HG02852 (cell line): ENCODE measurements at regions not wholly inside any gene's neighbourhood (a gene's known extent, or its start where the extent isn't known, plus 50 kb on each side); places are given as distances from the start of the nearest gene placed in this dataset.
A peak's percentile ranks its signal among the peaks of the same experiment; 100 is the strongest.

ENCODE experiments used
- ATAC-seq: cut with Tn5 transposase; IDR thresholded peaks from one replicate; pipeline ENCODE4 v1.9.1; 2021; ENCODE audit warnings: mild to moderate bottlenecking, moderate library complexity; ENCODE audit not compliant: unreplicated experiment

DNA sequence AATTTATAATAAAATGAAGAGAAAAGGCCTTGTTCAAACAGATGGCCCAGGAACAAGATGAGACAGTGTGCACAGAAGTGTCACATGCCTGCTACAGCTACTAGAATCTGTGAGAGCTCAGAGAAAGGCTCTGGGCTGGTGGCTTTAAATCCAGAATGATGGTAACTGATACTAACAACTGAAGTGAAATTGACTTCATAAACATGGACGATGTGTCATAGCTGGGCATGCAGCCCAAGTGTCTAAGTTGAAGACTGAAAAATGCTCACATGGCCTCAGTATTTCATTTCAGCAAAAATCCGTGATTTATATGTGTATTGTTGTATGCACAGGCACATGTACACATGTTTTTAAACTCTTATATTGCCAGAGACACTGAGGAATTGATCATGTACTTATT, 208.3 kb upstream of the RUNX1 start:
- ATAC-seq = no peak

- ATAC-seq = no peak
These were observed 207.4 kb upstream of the RUNX1 start for GRCh38 chr21:35256468-35256988.

- no peak for ATAC-seq
These were observed 205.7 kb upstream of the RUNX1 start for GRCh38 chr21:35254765-35255138.

DNA sequence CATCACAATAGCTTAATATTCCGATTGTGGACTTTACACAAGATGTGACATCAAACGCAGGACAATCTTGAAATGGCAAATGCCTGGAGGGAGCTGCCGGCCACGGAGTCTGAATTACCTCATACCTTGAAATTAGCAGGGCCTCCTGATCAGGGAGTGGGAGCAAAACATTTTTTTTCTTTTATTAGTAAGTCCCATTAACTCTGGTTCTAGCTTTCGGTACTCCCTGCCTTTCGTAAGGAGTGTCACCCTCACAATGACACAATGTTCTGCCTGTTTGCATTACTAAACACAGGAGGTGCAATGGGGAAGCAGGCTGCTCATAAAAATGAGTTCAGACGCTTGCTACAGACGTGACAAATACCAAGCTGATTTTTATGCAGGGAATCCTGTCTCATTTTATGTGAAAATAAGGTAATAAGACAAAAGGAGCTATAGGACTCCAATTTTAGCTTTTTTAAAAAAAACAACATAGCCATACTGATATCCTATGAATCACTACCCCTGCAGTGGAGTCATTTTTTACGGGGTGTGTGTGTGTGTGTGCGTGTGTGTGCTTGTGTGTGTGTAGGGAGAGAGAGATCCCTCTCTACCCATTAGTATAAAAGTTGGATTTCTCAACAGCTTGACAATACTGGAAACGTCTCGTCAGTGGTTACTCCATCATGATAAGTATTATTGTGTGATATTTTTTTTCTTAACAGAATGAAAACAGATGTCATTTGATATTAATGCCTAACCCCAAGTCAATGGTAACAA, 205.1 kb upstream of the RUNX1 start:
- ATAC-seq = no peak

GRCh38 chr21:35252831-35253230, 203.7 kb upstream of the RUNX1 start:
- no peak for ATAC-seq

- ATAC-seq = no peak
These were observed 200.5 kb upstream of the RUNX1 start for GRCh38 chr21:35249636-35250035.

DNA sequence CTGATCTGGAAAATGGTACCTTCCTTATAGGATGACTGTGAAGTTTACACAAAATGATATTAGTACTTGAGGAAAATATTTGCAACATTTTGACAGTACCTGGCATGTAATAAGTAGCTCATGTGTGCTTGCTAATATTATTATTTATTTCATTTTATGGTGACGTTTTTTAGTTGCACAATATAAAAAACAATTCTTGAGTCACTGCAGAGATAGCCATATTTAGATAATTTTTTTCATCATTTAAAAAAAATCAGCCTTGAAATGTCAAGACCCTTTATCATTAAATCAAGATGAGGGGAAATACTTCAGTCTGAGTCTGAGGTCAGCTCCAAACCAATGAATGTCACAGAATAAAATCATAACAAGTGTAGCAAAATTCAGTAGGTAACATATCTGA, 196.8 kb upstream of the RUNX1 start:
- ATAC-seq = no peak

DNA sequence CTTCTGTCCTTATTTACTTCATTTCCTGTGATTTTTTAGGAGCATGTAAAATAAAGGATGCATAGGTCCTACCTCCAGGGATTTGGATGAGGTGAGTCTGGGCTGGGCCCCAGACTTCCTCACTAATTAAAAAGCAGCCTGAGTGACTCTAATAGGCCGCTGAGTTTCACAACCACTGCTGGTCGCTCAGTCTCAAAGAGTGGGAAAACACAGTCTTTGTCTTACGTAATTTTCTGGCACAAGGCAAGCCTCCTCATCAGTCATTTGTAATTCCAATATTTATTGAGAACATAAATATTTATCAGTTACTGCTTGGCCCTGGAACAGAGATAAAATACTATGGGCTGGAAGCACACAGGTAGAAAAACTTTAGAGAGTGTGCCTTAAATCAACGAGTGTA, 195.4 kb upstream of the RUNX1 start:
- ATAC-seq = no peak

GRCh38 chr21:35243171-35243570, 194.1 kb upstream of the RUNX1 start:
- ATAC-seq = no peak

DNA sequence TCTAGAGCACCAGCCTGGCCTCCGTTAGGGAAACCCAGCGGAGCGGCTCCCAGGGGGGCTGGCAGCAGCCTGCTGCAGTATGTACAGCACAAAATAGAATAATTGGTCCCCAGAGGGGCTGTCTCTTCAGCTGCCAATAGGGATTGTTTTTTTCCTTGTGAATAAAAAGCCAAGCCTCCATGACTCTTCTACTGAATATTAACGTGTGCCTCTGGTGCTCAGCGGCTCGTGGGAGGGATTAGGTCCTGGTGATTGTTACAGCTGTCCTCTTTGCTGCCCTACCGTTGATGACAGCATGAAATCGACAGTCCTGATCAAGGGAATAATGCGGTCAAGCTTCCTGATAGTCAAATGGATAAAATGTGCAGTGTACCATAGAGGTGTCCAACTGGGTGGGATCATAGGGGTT, 190.7 kb upstream of the RUNX1 start:
- ATAC-seq = no peak

- no peak for ATAC-seq
These were observed 189.0 kb upstream of the RUNX1 start for GRCh38 chr21:35238119-35238518.

GRCh38 chr21:35237287-35237686, 188.2 kb upstream of the RUNX1 start:
- ATAC-seq = no peak

DNA sequence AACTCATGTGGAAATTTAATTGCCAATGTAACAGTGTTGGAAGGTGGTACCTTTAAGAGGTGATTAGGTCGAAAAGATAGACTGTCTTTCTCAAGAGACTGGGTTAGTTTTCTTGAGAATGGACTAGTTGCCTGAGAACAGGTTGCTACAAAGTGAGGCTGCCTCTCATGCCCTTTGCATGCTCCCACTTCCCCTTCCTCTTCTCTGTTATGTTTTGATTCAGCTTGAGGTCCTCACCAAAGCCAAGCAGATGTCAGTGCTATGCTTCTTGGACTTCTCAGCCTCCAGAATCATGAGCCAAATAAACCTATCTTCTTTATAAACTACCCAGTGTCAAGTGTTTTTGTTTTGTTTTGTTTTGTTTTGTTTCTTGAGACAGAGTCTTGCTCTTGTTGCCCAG, 187.0 kb upstream of the RUNX1 start:
- no peak for ATAC-seq

DNA sequence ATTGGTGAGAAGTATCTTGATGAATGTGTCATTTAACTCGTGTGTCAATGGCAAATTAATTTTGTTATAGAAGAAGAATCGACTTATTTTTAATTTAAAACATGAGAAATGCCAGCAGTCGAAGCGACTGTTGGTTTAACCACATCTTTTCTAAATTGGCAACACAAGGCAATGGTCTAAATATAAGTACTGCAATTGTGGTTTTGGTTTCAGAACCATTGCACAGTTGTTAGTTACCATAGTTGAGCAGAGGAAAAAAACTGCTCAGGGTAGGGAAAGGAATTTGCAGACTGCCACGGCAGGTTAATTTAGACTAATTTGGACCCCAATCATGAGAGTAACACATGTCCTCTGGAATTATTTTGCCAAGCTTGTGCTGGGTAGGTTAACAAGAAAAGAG, 185.6 kb upstream of the RUNX1 start:
- ATAC-seq = no peak

- ATAC-seq = no peak
These were observed 184.7 kb upstream of the RUNX1 start for GRCh38 chr21:35233756-35234155.

DNA sequence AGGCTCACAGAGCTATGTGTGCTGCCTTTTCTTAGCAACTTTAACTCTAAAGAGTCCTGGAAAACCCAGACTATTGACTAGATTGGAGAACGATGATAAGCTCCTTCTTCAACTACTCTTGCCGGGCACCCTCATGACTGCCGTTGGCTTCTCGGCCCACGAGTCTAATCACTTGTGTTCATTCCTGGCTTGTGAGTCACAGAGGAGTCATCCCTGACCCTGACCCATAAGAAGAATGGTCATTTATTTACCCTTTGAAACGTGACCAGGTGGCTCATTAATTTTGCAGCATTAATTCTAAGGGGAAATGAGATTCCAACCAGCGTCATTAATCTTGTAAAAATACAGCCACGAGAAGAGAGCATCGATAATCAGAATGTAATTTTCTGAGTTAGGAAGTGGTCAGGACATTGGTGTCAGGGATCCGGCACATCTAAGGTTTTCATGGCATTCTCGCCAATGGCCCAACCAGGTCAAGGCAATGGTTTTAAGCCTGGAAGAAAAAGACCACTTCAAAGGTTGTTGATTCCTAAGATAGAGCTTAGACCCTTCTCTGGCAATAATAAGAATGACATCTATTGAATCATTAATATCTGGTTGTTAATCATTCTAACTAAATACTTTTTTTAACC, 183.6 kb upstream of the RUNX1 start:
- ATAC-seq = no peak

- no peak for ATAC-seq
These were observed 182.0 kb upstream of the RUNX1 start for GRCh38 chr21:35231090-35231489.

GRCh38 chr21:35229290-35229689, 180.2 kb upstream of the RUNX1 start:
- ATAC-seq = no peak

- peak; percentile 40 for ATAC-seq
These were observed 178.7 kb upstream of the RUNX1 start for GRCh38 chr21:35227786-35228185.

DNA sequence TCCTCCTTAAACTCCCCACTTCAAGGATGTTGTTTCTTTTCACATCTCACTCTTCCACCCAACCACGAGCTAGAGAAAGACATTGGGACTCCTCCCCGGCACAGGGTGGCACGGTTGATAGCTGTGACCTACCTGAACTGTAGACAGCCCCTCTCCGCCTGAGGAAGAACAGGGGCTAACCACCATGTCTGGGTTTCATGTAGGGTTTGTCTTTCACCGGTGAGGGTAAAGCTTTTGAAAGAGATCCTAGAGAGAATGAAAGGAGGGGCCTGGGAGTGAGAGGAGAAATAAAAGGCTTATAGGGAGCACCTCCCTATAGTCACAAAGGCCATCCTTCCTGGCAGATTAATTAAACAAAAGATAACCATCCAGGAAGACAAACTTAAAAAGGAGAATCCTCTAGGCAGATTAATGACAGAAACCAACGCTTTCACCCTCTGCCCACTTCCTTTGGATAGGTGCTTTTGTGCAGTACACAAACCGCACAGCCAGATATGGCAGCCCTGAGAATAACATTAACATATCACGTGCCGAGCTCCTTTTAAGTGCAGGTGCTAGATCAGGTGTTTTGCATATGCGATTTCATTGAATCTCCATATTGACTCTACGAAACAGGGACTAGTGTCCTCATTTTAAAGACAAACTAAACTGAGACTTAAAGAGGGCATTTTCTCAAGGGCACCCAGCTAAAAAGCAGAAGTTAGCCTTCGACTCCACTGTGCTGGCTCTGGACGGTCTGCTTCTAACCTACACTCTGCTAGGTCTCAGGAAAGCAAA, 178.1 kb upstream of the RUNX1 start:
- ATAC-seq = peak; percentile 70

DNA sequence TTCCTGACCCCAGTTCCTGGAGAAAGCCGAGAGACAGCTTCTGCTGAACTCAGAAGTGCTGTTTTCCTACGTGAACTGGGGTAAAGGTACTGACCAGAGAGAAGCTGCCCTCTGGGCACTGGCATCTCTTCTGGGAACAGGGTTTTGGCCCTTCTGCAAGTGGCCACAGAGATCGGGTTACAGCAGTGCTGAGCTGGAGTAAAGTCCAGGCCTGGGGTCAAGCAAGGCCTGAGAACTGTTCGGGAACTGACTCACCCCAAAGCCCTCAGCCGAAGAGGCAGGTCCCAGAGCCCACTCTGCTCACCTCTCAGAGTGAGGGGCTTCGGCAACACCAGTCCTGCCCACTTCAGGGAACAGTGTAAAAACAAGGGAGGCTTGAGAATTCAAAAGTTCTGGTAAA, 177.2 kb upstream of the RUNX1 start:
- no peak for ATAC-seq

- no peak for ATAC-seq
These were observed 176.5 kb upstream of the RUNX1 start for GRCh38 chr21:35225573-35225972.
